ENCODE measurements at regions not wholly inside any gene's neighbourhood (a gene's known extent, or its start where the extent isn't known, plus 50 kb on each side); places are given as distances from the start of the nearest gene placed in this dataset.
"Not testable (repeated sequence)": the region's sequence is repeated elsewhere in the genome, so short reads cannot be mapped to it uniquely, and the experiment has no call there.

GRCh38 chr2:44086629-44087028, 82.0 kb upstream of the PPM1B start:
- DNase-seq = no peak

- peak; percentile 83 for DNase-seq
Measured at GRCh38 chr2:44087036-44087713, 81.5 kb upstream of the PPM1B start.

DNA sequence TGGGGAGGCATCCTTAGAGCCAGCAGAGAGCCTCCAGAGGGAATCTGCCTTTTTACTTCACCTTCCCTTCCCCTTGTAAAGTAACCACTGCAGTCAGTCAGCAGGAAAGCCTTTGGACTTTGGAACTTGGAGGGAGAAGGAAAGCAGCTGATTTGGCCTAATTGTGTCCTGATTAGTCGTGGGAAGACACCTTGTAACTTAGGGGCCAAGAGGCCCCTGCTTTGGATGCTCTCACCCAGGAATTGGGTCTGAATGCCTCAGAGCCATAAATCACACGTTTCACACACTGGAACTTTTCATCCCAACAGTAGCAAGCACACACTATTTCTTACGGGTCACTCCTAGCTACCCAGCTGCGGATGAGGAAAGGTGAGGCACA, 81.0 kb upstream of the PPM1B start:
- no peak for DNase-seq

GRCh38 chr2:44092519-44092918, 76.2 kb upstream of the PPM1B start:
- DNase-seq = not testable (repeated sequence)

DNA sequence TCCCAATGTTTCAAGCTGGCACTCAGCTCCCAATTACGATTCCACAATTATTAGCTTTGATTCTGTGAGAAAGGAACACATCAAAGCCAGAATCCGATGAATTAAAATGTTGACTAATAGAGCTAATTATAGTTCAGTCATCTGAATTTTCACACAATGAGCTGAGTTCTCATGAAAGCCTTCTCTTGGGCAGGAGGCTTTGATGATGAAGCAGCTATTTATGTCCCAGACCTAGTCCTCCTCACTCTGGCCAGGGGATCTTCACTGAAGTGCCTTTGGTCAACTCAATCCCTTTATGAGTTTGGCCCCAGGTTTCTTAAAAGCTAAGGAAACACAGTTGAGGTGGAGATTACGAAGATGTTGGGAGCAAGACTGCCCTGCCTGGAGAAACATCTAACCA, 74.7 kb upstream of the PPM1B start:
- no peak for DNase-seq

DNA sequence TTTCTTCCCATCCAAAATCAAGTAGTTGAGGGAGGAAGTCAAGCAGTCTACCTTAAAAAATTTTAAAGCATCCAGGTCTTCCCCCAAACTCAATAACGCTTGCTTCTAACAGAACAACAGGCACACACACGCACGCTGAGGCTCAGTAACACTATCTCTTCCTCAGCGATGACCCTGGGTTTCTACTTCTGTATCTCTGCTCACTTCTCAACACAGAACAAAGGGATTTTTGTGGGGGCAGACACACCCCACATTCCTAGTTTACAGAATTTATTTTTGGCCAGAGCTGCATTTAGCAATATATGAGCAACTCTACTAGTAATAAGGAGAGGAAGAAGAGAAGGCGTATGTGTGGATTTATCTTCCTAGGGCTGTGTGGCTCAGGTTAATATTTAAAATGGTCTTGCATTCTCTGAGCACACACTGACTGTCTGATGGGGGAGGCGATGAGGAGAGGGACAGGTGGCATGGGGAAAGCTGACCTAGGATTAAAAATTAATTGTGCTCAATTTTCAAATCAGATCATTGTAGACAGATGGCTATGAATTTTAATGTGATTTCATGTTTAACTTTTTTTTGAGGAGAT, 71.3 kb upstream of the PPM1B start:
- no peak for DNase-seq

DNA sequence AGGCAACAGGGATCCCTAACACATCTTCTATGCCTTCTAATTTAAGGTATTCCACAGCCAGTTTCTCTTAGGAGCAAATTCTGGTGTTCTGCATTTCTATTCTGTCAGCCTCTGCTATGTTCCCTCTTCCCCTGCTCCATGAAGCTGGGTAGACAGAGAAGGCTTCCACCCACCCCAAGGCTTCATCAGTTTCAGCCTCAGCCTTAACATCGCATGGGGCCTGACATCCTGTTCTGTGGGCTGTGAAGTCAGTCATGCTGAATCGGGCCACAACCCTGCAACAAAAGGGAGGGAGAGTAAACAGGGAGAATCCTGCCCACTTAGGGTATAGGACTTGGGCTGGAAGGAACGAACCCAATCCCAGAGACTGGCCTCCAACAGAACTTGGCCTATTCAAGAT, 70.6 kb upstream of the PPM1B start:
- no peak for DNase-seq

DNA sequence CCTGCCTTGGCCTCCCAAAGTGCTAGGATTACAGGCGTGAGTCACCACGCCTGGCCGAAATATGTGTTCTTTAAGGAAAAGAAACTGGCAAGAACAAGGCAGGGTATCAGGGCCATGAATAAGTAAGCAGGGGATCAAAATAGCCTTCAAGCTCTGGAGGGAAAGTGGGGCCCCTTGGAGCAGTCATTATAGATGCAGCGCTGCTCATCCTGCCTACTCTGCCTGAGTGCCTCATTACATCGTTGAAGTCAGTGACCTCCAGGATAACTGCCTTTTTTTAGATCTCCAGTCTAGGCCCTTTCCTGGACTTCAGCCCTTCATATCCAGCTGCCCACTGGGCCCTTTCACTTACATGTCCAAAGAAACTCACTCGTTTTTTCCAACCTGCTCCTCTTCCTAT, 69.8 kb upstream of the PPM1B start:
- DNase-seq = no peak

DNA sequence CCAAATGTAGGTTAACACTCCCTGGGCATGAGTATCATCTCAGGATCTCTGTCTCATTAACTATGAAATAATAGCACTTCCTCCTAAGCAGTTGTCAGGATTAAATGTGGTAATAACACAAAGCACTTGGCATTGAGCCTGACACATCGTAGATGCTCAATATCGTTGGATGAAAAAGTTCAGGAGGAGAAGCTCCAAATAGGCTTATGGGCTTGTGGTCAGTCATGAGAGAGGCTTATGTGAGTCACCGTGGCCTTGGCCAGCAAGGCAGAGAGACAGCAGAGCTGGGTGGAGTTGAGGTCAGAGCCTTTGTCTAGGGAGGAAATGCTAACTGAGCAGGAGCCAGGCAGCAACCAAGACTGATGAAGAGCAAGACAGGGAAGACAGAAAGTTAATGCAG, 68.3 kb upstream of the PPM1B start:
- DNase-seq = no peak

- no peak for DNase-seq
Measured at GRCh38 chr2:44101246-44101645, 67.4 kb upstream of the PPM1B start.

- DNase-seq = no peak
Measured at GRCh38 chr2:44102790-44103562, 65.7 kb upstream of the PPM1B start.

DNA sequence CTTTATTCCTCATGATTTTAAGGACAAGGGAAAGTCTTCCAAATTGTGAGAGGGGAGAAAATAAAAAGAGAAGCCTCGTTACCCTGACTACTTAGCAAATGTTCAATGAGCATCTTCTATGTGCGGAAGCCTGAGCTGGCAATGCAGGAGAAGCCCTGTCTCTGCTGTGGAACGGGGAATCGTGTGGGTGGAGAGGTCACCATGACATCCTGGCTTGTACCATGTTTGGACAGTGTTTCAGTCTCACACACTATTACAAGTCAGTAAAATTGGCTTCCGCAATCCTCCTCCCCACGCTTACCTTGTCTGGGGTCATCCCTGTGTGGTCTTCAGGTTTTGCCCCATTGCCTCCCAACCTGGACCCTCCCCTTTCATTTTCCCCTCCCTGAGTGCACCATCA, 65.0 kb upstream of the PPM1B start:
- no peak for DNase-seq

DNA sequence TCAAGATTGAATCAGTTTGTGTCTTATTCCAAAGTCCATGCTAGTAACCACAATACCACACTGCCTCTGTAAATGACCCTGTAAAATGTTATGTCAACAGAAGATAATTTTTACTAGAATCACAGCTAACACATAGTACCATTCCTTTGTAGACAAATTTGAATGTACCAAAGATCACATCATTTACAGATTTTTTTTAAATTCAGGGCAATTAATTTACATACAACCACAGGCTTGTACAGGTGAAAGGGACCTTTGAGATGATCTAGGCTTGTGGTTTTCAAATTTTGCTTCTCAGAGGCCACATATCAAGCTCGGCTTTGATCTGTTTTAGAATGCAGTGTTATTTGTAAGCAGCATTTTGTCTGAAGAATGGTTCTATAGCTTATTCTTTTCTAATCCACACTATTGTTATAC, 63.8 kb upstream of the PPM1B start:
- DNase-seq = no peak

DNA sequence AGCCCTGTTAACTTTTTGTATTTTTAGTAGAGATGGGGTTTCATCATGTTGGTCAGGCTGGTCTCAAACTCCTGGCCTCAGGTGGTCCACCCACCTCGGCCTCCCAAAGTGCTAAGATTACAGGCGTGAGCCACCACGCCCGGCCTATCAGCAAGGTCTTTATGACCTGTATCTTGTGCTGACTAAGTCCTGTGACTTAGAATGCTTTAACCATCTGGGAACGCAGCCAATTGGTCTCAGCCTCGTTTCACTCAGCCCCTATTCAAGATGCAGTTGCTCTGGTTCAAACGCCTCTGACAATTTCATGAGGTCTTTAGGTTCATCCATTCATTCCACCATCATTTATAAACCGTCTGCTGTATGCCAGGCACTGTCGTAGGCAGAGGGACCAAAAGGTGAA, 62.2 kb upstream of the PPM1B start:
- not testable (repeated sequence) for DNase-seq

DNA sequence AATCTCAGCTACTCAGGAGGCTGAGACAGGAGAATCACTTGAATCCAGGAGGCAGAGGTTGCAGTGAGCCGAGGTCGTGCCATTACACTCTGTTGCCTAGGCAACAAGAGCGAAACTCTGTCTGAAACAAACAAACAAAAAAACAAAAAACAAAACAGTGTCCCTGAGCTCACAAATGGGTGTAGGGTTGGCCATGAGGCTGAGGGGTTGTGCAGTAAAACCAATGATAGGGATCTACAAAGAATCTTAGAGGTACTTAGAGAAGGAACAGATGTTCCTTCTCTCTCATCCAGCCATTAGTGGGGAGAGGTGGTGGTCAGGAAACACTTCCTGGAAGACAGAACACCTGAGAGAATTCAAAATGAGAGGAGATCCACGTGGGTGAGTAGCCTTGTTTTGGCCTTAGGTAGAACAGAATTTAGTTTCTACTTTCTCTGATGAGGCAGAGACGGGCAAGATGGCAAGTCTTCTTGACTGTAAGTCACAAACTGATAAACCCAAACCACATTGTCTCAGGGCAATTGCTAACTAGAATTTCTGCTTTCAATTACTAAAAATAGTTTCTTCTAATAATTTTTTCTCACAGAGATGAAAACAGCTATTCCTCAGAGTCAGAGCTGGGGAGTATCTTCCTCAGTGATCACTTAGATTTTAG, 61.5 kb upstream of the PPM1B start:
- DNase-seq = no peak

DNA sequence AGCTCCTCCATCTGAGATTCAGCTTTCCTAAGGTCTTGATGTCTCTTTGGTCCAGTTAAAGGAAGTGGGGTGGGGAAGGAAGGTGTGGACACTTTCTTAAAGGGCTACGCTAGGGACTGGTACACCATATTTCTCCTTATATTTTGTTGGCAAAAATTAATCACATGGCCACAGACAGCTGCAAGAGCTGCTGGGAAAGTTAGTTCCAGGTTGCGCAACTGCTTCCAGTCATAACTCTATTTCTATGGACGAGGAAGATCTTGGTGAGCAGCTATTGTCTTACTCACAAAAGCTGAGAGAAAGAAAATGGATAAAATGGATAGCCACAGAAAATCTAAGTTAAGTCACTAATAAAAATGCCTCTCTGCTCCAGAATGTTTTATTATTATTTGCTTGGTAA, 60.7 kb upstream of the PPM1B start:
- DNase-seq = no peak

- DNase-seq = no peak
Measured at GRCh38 chr2:44109166-44109565, 59.5 kb upstream of the PPM1B start.

- no peak for DNase-seq
Measured at GRCh38 chr2:44110444-44110843, 58.2 kb upstream of the PPM1B start.

- DNase-seq = no peak
Measured at GRCh38 chr2:44112096-44112495, 56.6 kb upstream of the PPM1B start.

DNA sequence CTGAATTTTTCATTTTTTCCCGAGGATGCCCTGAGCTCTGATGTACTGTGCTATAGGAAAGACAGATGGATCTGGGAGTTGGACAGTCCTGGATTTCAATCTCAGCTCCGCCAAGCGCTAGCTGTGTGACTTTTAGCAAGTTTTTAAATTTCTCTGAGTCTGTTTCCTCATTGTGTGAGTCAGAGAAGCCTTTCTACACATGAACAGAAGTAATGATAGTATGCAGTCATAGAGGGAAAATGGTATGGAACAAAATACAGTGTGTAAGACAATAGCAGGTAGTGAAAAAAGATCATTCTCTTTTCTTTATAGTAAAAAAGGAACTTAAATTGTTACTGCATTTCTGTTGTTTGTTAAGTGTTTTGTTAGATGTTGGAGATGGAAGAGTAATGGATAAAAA, 52.4 kb upstream of the PPM1B start:
- DNase-seq = no peak

DNA sequence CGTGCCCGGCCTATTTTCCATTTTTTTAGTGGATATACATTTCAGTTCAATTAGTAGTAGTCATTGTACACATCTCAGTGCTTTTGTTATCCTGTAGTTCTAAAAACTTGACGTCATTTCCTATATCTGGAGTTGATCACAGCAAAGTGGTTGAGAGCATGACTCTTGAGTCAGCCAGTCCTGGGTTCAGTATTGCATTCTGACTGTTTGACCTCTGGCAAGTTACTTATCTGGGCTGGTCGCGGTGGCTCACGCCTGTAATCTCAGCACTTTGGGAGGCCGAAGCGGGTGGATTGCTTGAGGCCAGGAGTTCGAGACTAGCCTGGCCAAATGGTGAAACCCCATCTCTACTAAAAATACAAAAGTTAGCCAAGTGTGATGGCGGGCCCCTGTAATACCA, 50.4 kb upstream of the PPM1B start:
- no peak for DNase-seq
